ENCODE measurements at regions not wholly inside any gene's neighbourhood (a gene's known extent, or its start where the extent isn't known, plus 50 kb on each side); places are given as distances from the start of the nearest gene placed in this dataset.

DNA sequence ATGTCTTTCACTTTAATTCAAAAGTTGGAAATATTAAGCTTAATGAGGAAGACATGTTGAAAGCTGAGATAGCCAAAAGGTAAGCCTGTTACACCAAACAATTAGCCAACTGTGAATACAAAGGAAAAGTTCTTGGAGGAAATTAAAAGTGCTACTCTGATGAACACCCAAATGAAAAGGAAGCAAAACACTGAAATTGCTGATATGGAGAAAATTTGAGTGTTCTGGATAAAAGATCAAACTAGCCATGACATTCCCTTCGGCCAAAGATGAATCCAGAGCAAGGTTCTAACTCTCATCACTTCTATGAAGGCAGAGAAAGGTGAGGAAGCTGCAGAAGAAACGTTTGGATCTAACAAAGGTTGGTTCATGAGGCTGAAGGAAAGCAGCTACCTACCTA is 280.8 kb upstream of the BCHE start:
- TF ChIP-seq, protein P1, sequence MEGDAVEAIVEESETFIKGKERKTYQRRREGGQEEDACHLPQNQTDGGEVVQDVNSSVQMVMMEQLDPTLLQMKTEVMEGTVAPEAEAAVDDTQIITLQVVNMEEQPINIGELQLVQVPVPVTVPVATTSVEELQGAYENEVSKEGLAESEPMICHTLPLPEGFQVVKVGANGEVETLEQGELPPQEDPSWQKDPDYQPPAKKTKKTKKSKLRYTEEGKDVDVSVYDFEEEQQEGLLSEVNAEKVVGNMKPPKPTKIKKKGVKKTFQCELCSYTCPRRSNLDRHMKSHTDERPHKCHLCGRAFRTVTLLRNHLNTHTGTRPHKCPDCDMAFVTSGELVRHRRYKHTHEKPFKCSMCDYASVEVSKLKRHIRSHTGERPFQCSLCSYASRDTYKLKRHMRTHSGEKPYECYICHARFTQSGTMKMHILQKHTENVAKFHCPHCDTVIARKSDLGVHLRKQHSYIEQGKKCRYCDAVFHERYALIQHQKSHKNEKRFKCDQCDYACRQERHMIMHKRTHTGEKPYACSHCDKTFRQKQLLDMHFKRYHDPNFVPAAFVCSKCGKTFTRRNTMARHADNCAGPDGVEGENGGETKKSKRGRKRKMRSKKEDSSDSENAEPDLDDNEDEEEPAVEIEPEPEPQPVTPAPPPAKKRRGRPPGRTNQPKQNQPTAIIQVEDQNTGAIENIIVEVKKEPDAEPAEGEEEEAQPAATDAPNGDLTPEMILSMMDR (IDR thresholded peaks at IDR 0.05; ENCODE audit: unreplicated experiment) = no peak
- Mint-ChIP-seq H3K27me3 (ENCODE audit: low read depth) (no peaks in the 10 kb centered on the region), H3K36me3 (no peaks in the 10 kb centered on the region), H3K27ac (no peak overlapping the region), H3K4me3 (no peak overlapping the region), H3K9me3 (peaks cover 18% of the 10 kb centered on the region), H3K4me1 (no peaks in the 10 kb centered on the region)
- no peak for DNase-seq (ENCODE audit: low spot score in 2 of 2, unreplicated experiment in 2 of 2)

- H3K4me1 Mint-ChIP-seq = no peaks in the 10 kb centered on the region
- no peaks in the 10 kb centered on the region for H3K36me3 Mint-ChIP-seq
- no peak overlapping the region for H3K27ac Mint-ChIP-seq
- TF ChIP-seq, protein P1 (IDR thresholded peaks at IDR 0.05; ENCODE audit: unreplicated experiment) = no peak
- DNase-seq (ENCODE audit: low spot score in 2 of 2, unreplicated experiment in 2 of 2) = no peak
- no peak overlapping the region for H3K4me3 Mint-ChIP-seq
- H3K9me3 Mint-ChIP-seq = peaks cover 14% of the 10 kb centered on the region
- no peaks in the 10 kb centered on the region for H3K27me3 Mint-ChIP-seq (ENCODE audit: low read depth)
Measured at GRCh38 chr3:166114448-166114847, 277.2 kb upstream of the BCHE start.

DNA sequence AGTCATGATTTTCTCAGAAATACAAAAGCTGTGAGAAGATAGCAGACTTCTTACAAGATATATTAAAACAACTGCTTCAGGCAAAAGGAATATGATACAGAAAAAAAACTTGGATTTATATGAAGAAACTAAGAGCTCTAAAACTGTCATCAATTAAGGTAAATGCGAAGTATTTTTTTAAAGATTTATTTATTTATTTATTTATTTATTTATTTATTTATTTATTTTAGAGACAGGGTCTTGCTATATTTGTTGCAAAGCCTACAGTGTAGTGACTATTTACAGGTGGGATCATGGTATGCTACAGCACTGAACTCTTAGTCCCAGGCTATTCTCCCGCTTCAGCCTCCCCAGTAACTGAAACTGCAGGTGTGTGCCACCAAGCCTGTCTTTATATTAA is 274.3 kb upstream of the BCHE start:
- Mint-ChIP-seq H3K27ac (no peak overlapping the region), H3K4me3 (no peak overlapping the region), H3K36me3 (no peaks in the 10 kb centered on the region), H3K27me3 (ENCODE audit: low read depth) (no peaks in the 10 kb centered on the region), H3K9me3 (no peaks in the 10 kb centered on the region), H3K4me1 (no peaks in the 10 kb centered on the region)
- no peak for DNase-seq (ENCODE audit: low spot score in 2 of 2, unreplicated experiment in 2 of 2)
- TF ChIP-seq, protein P1 (IDR thresholded peaks at IDR 0.05; ENCODE audit: unreplicated experiment) = no peak

- no peaks in the 10 kb centered on the region for H3K36me3 Mint-ChIP-seq
- no peaks in the 10 kb centered on the region for H3K27me3 Mint-ChIP-seq (ENCODE audit: low read depth)
- no peaks in the 10 kb centered on the region for H3K9me3 Mint-ChIP-seq
- H3K4me3 Mint-ChIP-seq = no peak overlapping the region
- no peak for DNase-seq (ENCODE audit: low spot score in 2 of 2, unreplicated experiment in 2 of 2)
- TF ChIP-seq, protein P1 (IDR thresholded peaks at IDR 0.05; ENCODE audit: unreplicated experiment) = no peak
- no peak overlapping the region for H3K27ac Mint-ChIP-seq
- H3K4me1 Mint-ChIP-seq = no peaks in the 10 kb centered on the region
Measured at GRCh38 chr3:166110102-166110501, 272.9 kb upstream of the BCHE start.

DNA sequence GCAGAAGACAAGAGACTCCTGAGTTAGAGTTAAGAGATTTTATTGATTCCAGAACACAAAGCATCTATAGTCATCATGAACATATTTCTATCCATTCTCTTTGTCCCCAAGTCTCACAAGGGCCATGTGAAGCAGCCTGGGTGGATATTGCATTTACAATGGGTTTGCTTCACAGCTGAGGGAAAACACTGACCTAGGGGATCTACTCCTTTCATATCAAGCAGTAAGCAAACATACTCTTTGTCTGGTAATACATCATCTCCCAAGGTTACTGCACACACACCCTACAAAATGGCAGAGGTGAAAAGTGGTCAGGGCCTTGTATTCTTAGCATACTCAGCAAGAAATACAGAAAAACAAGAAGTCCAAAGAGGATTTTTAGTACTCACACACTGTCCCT is 267.7 kb upstream of the BCHE start:
- H3K27ac Mint-ChIP-seq = no peak overlapping the region
- H3K27me3 Mint-ChIP-seq (ENCODE audit: low read depth) = no peaks in the 10 kb centered on the region
- no peaks in the 10 kb centered on the region for H3K4me1 Mint-ChIP-seq
- TF ChIP-seq, protein P1 (IDR thresholded peaks at IDR 0.05; ENCODE audit: unreplicated experiment) = no peak
- H3K9me3 Mint-ChIP-seq = no peaks in the 10 kb centered on the region
- DNase-seq (ENCODE audit: low spot score in 2 of 2, unreplicated experiment in 2 of 2) = no peak
- H3K4me3 Mint-ChIP-seq = no peak overlapping the region
- no peaks in the 10 kb centered on the region for H3K36me3 Mint-ChIP-seq

- H3K4me3 Mint-ChIP-seq = no peak overlapping the region
- H3K27ac Mint-ChIP-seq = no peak overlapping the region
- no peaks in the 10 kb centered on the region for H3K9me3 Mint-ChIP-seq
- H3K27me3 Mint-ChIP-seq (ENCODE audit: low read depth) = peaks cover under 1% of the 10 kb centered on the region
- H3K4me1 Mint-ChIP-seq = no peaks in the 10 kb centered on the region
- no peaks in the 10 kb centered on the region for H3K36me3 Mint-ChIP-seq
- DNase-seq (ENCODE audit: low spot score in 2 of 2, unreplicated experiment in 2 of 2) = no peak
- TF ChIP-seq, protein P1 (IDR thresholded peaks at IDR 0.05; ENCODE audit: unreplicated experiment) = no peak
Measured at GRCh38 chr3:166100730-166101129, 263.5 kb upstream of the BCHE start.
